OCI-LY7 (cell line): ENCODE measurements at regions not wholly inside any gene's neighbourhood (a gene's known extent, or its start where the extent isn't known, plus 50 kb on each side); places are given as distances from the start of the nearest gene placed in this dataset.

ENCODE experiments used
- BruUV-seq: library from RNA; stranded (reverse); fragments of 400-500 nt; replicated peaks from 2 replicates; lab custom pipeline; 2021; lab: Mats Ljungman, UMichigan
- CTCF ChIA-PET: fragments of 300-600 bp; sonication (Branson Sonifier 250); formaldehyde crosslinking; loops from one replicate; lab custom pipeline; 2022; ENCODE audit warnings: antibody characterized with exemption; ENCODE audit not compliant: unreplicated experiment; lab: Charles Lee
- POLR2A ChIA-PET: fragments of 300-600 bp; sonication (Branson Sonifier 250); formaldehyde crosslinking; loops from one replicate; lab custom pipeline; 2022; ENCODE audit warnings: antibody characterized with exemption; lab: Charles Lee
- DNase-seq: peaks from one replicate; pipeline ENCODE4 v3.0.0-alpha.2; 2015; ENCODE audit warnings: low spot score
- H2AFZ ChIP-seq: fragments of 200-600 bp; sonication (generic), shearing (Covaris generic); 2 replicates; pipeline ENCODE4 v1.6.1; 2014; ENCODE audit warnings: mild to moderate bottlenecking, antibody characterized with exemption, low read length, moderate library complexity
- H3K27ac ChIP-seq: fragments of 200-600 bp; sonication (generic); 2 replicates; pipeline ENCODE4 v1.5.1; 2014; ENCODE audit warnings: mixed run types, low read depth, mild to moderate bottlenecking, moderate library complexity, low read length, inconsistent platforms; ENCODE audit not compliant: poor library complexity, severe bottlenecking
- H3K36me3 ChIP-seq: fragments of 200-600 bp; sonication (generic); 2 replicates; pipeline ENCODE4 v1.6.1; 2014; ENCODE audit warnings: mild to moderate bottlenecking, antibody characterized with exemption, low read length, moderate library complexity, mixed read lengths; ENCODE audit not compliant: insufficient read depth
- H3K4me1 ChIP-seq: fragments of 200-600 bp; sonication (generic); 2 replicates; pipeline ENCODE4 v1.5.1; 2014; ENCODE audit warnings: mild to moderate bottlenecking, low read length; ENCODE audit not compliant: insufficient read depth, poor library complexity, severe bottlenecking
- H3K4me2 ChIP-seq: fragments of 200-600 bp; sonication (generic); 2 replicates; pipeline ENCODE4 v1.6.1; 2014; ENCODE audit warnings: mild to moderate bottlenecking, low read length
- H3K4me3 ChIP-seq: fragments of 200-600 bp; sonication (generic); 2 replicates; pipeline ENCODE4 v1.5.1; 2014; ENCODE audit warnings: mild to moderate bottlenecking, low read depth, low read length; ENCODE audit not compliant: poor library complexity, severe bottlenecking
- H3K79me2 ChIP-seq: fragments of 200-600 bp; sonication (generic); 2 replicates; pipeline ENCODE4 v1.6.1; 2016; ENCODE audit warnings: low read depth, mild to moderate bottlenecking, low read length, moderate library complexity, mixed read lengths; ENCODE audit not compliant: insufficient read depth
- H3K9me2 ChIP-seq: fragments of 200-600 bp; sonication (generic); 2 replicates; pipeline ENCODE4 v1.6.1; 2016; ENCODE audit warnings: mild to moderate bottlenecking, low read length, mixed read lengths; ENCODE audit not compliant: insufficient read depth
- H3K9me3 ChIP-seq: fragments of 200-600 bp; sonication (generic); 2 replicates; pipeline ENCODE4 v1.6.1; 2014; ENCODE audit warnings: mild to moderate bottlenecking, mixed run types, low read length, mixed read lengths
- H4K20me1 ChIP-seq: fragments of 200-600 bp; sonication (generic); 2 replicates; pipeline ENCODE4 v1.6.1; 2014; ENCODE audit warnings: mild to moderate bottlenecking, antibody characterized with exemption, low read length, moderate library complexity, mixed read lengths; ENCODE audit not compliant: insufficient read depth
- CTCF ChIP-seq: fragments of 200-600 bp; sonication (generic); conservative IDR thresholded peaks from 2 replicates; pipeline ENCODE4 v1.5.1; 2014; ENCODE audit warnings: mild to moderate bottlenecking, antibody characterized with exemption, low read length, moderate library complexity, mixed read lengths
- EZH2phosphoT487 ChIP-seq: fragments of 200-600 bp; sonication (generic); IDR thresholded peaks from 2 replicates; pipeline ENCODE4 v1.6.1; 2018; ENCODE audit warnings: low read depth, borderline replicate concordance, mild to moderate bottlenecking, mixed run types, antibody characterized with exemption, low read length, moderate library complexity, mixed read lengths
- intact Hi-C: fragments of 100-400 bp; cut with micrococcal nuclease; formaldehyde crosslinking; loops from one replicate; pipeline ENCODE4 v1.10.0; 2022; ENCODE audit not compliant: unreplicated experiment

DNA sequence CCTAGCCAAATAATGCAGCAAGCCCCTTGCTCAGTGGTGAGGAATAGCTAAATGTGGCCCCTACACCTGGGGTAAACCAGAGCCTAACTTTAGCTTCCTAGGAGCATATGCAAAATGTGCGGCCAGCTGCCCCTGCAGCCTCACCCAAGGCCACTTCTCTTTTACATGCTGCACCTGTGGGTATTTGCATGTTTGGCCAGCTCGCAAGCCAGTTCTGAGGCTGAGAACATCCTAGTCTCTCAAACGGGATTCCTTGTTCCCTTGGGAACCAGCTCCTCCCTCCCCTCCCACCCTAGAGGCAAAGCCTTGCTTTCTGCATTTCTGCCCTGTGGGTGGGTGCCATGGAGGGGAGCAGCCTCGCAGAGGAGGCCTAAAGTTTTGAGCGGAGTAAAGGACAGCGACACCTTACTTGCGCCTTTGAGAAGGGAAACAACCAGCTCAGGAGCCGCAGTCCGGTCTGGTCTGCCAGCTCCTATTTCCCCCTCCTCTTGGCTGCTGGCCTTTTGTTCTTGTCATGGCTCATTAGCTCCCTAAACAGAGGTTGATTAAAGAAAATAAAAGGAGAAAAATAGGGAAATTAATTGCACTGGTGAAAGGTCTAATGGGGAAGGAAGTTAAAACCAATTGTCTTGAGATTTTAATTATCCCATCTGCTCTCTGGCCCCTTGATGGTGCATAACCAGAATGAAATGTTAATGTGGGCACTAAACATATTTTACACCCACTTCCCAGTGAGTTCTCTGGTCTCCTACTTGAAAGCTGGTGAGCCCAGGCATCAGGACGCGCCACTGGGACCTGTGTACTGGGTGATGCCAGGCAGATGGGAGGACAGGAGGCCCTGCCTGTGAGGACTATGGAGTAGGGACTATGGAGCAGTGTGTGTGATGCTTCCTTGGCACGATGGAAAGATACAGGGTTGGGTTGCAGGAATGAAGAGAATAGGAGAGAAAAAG is 68.7 kb downstream of the TEX35 start:
- no peak overlapping the region for H2AFZ ChIP-seq
- no peaks in the 10 kb centered on the region for H3K9me2 ChIP-seq
- CTCF ChIA-PET = interaction anchor here (0.6 to 1.8 kb wide), 11 partner anchors 9 to 421 kb away, joined by 3 to 15 read pairs (median 4); no protein-coding TSS in a partner anchor
- intact Hi-C loops = loop anchor here (1.0 kb wide), 6 partner anchors 25 to 172 kb away; partner anchors contain the start of gene RALGPS2
- H3K4me3 ChIP-seq = peak overlapping the region; percentile 67
- H3K4me2 ChIP-seq = peak overlapping the region; percentile 84
- POLR2A ChIA-PET = interaction anchor here (0.6 to 8.4 kb wide), 23 partner anchors 9 to 457 kb away, joined by 3 to 288 read pairs (median 4); partner anchors contain the start of gene RALGPS2
- H3K4me1 ChIP-seq = peaks cover 87% of the 10 kb centered on the region
- TF ChIP-seq CTCF = peak; percentile 64
- TF ChIP-seq EZH2phosphoT487 = no peak
- no peaks in the 10 kb centered on the region for H3K36me3 ChIP-seq
- no peaks in the 10 kb centered on the region for H4K20me1 ChIP-seq
- no peaks in the 10 kb centered on the region; the same call in 1 of the 2 replicates for H3K9me3 ChIP-seq
- no TSS peak for BruUV-seq
- peaks cover 23% of the 10 kb centered on the region; the same call in 1 of the 2 replicates for H3K79me2 ChIP-seq
- peak; percentile 98 for DNase-seq
- H3K27ac ChIP-seq = peak overlapping the region; percentile 99

DNA sequence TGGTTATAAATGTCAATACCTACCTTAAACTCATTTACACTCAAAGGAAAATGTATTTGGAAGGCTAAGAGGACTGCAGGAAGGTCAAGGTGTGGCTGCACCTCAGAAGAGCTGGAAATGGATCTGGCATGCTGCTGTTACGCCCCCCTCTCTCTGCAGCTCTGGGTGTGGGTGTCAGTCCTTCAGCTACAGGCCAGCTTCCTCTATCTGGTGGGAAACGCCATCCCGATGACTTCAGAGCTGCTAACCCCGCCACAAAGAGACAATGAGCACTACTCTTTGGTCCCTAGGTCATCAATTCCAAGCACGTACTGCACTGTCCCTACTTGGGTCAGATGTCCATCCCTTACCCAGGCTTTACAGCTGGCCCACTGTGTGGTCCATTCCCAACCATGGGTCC is 74.2 kb downstream of the TEX35 start:
- no peaks in the 10 kb centered on the region for H4K20me1 ChIP-seq
- peaks cover 53% of the 10 kb centered on the region for H3K4me1 ChIP-seq
- no peak for TF ChIP-seq EZH2phosphoT487
- TF ChIP-seq CTCF = no peak
- H3K36me3 ChIP-seq = peaks cover 17% of the 10 kb centered on the region; the same call in 1 of the 2 replicates
- H3K9me2 ChIP-seq = no peaks in the 10 kb centered on the region
- DNase-seq = no peak
- POLR2A ChIA-PET = interaction anchor here (0.9 to 5.5 kb wide), 11 partner anchors 12 to 154 kb away, joined by 3 to 143 read pairs (median 4); no protein-coding TSS in a partner anchor
- intact Hi-C loops = no loop called here
- H3K4me3 ChIP-seq = no peak overlapping the region
- no peak overlapping the region for H3K27ac ChIP-seq
- peaks cover 14% of the 10 kb centered on the region; the same call in 1 of the 2 replicates for H3K9me3 ChIP-seq
- BruUV-seq = no TSS peak
- CTCF ChIA-PET = interaction anchor here (1.3 kb wide), 1 partner anchor 11 kb away, joined by 4 read pairs; no protein-coding TSS in a partner anchor
- H3K79me2 ChIP-seq = no peaks in the 10 kb centered on the region; the same call in 1 of the 2 replicates
- peak overlapping the region; percentile 1; the same call in 1 of the 2 replicates for H2AFZ ChIP-seq
- no peak overlapping the region for H3K4me2 ChIP-seq
